Mammary epithelial cell (primary cell): ENCODE measurements at regions not wholly inside any gene's neighbourhood (a gene's known extent, or its start where the extent isn't known, plus 50 kb on each side); places are given as distances from the start of the nearest gene placed in this dataset.

Experiments used
- CTCF ChIP-seq, 2 donors: IDR thresholded peaks in 1 of 2; conservative IDR thresholded peaks in 1 of 2; 2 replicates each; pipeline ENCODE4 v1.5.1; 2011 to 2012; ENCODE audit warnings: inconsistent platforms in 2 of 2, low read length in 2 of 2, mild to moderate bottlenecking in 2 of 2, control low read depth in 1 of 2, low read depth in 1 of 2; ENCODE audit not compliant: insufficient read depth in 1 of 2; ENCODE audit errors: extremely low read depth in 1 of 2
- EZH2 ChIP-seq: IDR thresholded peaks from 2 replicates; pipeline ENCODE4 v1.6.1; 2012; ENCODE audit warnings: low read length, inconsistent platforms, borderline replicate concordance

GRCh38 chr3:28841441-28841840 lies 439.4 kb upstream of the RBMS3 start:
- TF ChIP-seq CTCF (conservative IDR thresholded peaks at IDR 0.05 in 1 of 2, IDR thresholded peaks at IDR 0.05 in 1 of 2; ENCODE audit: extremely low read depth in 1 of 2, insufficient read depth in 1 of 2, low read depth in 1 of 2, low read length in 2 of 2) (no peak), EZH2 (no peak)
